ENCODE measurements at regions not wholly inside any gene's neighbourhood (a gene's known extent, or its start where the extent isn't known, plus 50 kb on each side); places are given as distances from the start of the nearest gene placed in this dataset.
A peak's percentile ranks its signal among the peaks of the same experiment; 100 is the strongest.

- no peak for DNase-seq
Measured at GRCh38 chr2:21288299-21288698, 164.5 kb downstream of the TDRD15 start.

GRCh38 chr2:21288739-21289520 is 165.2 kb downstream of the TDRD15 start:
- DNase-seq, result no peak

GRCh38 chr2:21289551-21289950 is 165.8 kb downstream of the TDRD15 start:
- DNase-seq, result no peak

GRCh38 chr2:21289989-21290388 is 166.2 kb downstream of the TDRD15 start:
- no peak for DNase-seq

GRCh38 chr2:21291426-21291825 is 167.7 kb downstream of the TDRD15 start:
- DNase-seq, result no peak

GRCh38 chr2:21294446-21294845 is 170.7 kb downstream of the TDRD15 start:
- DNase-seq, result no peak

GRCh38 chr2:21299411-21299810 is 175.6 kb downstream of the TDRD15 start:
- DNase-seq, result no peak

- DNase-seq, result no peak
Measured at GRCh38 chr2:21301871-21302455, 178.2 kb downstream of the TDRD15 start.

- no peak for DNase-seq
Measured at GRCh38 chr2:21303876-21304275, 180.1 kb downstream of the TDRD15 start.

GRCh38 chr2:21305581-21305980 is 181.8 kb downstream of the TDRD15 start:
- DNase-seq, result no peak

- DNase-seq, result no peak
Measured at GRCh38 chr2:21306235-21306634, 182.5 kb downstream of the TDRD15 start.

- DNase-seq, result no peak
Measured at GRCh38 chr2:21307037-21307436, 183.3 kb downstream of the TDRD15 start.

- no peak for DNase-seq
Measured at GRCh38 chr2:21310493-21310892, 186.7 kb downstream of the TDRD15 start.

- DNase-seq, result no peak
Measured at GRCh38 chr2:21314322-21314835, 190.6 kb downstream of the TDRD15 start.

GRCh38 chr2:21317131-21317530 is 193.4 kb downstream of the TDRD15 start:
- peak in 1 of 2 experiments; percentile 48 for DNase-seq

GRCh38 chr2:21318263-21318662 is 194.5 kb downstream of the TDRD15 start:
- no peak for DNase-seq

- no peak for DNase-seq
Measured at GRCh38 chr2:21326152-21326551, 202.4 kb downstream of the TDRD15 start.

- DNase-seq, result no peak
Measured at GRCh38 chr2:21328177-21328576, 204.4 kb downstream of the TDRD15 start.

GRCh38 chr2:21330786-21331391 is 207.1 kb downstream of the TDRD15 start:
- no peak for DNase-seq

GRCh38 chr2:21331625-21332370 is 208.0 kb downstream of the TDRD15 start:
- DNase-seq, result no peak

GRCh38 chr2:21332993-21333625 is 209.3 kb downstream of the TDRD15 start:
- no peak for DNase-seq

- DNase-seq, result no peak
Measured at GRCh38 chr2:21333684-21334083, 209.9 kb downstream of the TDRD15 start.

- DNase-seq, result no peak
Measured at GRCh38 chr2:21346984-21347383, 223.2 kb downstream of the TDRD15 start.
